Right atrium auricular region (tissue), 2 donors: ENCODE measurements at regions not wholly inside any gene's neighbourhood (a gene's known extent, or its start where the extent isn't known, plus 50 kb on each side); places are given as distances from the start of the nearest gene placed in this dataset.

Source experiments
- DNase-seq: peaks from one replicate; pipeline ENCODE4 v3.0.0-alpha.2; 2019; ENCODE audit warnings: low spot score
- H3K27ac ChIP-seq, 2 donors: fragments of 200-600 bp; sonication (generic); 1 replicate in 1 of 2; 2 replicates in 1 of 2; pipeline ENCODE4 v1.5.1; 2016 to 2019
- H3K27me3 ChIP-seq, 2 donors: fragments of 200-600 bp; sonication (generic); one replicate each; pipeline versions ENCODE4 v1.5.1 to v1.6.0; 2017 to 2019
- H3K36me3 ChIP-seq: fragments of 200-600 bp; sonication (generic); one replicate; pipeline ENCODE4 v1.5.1; 2016
- H3K4me1 ChIP-seq, 2 donors: fragments of 200-600 bp; sonication (generic); one replicate each; pipeline versions ENCODE4 v1.5.1 to v1.6.0; 2017 to 2019
- H3K4me3 ChIP-seq, 2 donors: fragments of 200-600 bp; sonication (generic); 1 replicate in 1 of 2; 2 replicates in 1 of 2; pipeline ENCODE4 v1.5.1; 2017 to 2019; ENCODE audit warnings: mild to moderate bottlenecking in 1 of 2, moderate library complexity in 1 of 2
- H3K9me3 ChIP-seq, 2 donors: fragments of 200-600 bp; sonication (generic); one replicate each; pipeline ENCODE4 v1.5.1; 2019
- CTCF ChIP-seq, 2 donors: fragments of 200-600 bp; sonication (generic); IDR thresholded peaks; one replicate each; pipeline ENCODE4 v1.5.1; 2019; ENCODE audit warnings: antibody characterized with exemption in 2 of 2

- H3K27me3 ChIP-seq = no peaks in the 10 kb centered on the region
- H3K9me3 ChIP-seq = no peaks in the 10 kb centered on the region
- H3K4me3 ChIP-seq = no peak overlapping the region
- H3K27ac ChIP-seq = no peak overlapping the region
- peaks cover 0 to 10% of the 10 kb centered on the region in 2 donors for H3K4me1 ChIP-seq
- TF ChIP-seq CTCF (IDR thresholded peaks at IDR 0.05) = no peak
- H3K36me3 ChIP-seq = no peaks in the 10 kb centered on the region
- no peak for DNase-seq
These were observed 133.1 kb upstream of the UBE2E1 start for GRCh38 chr3:23672628-23673027.

GRCh38 chr3:23675010-23675409, 130.7 kb upstream of the UBE2E1 start:
- no peak for TF ChIP-seq CTCF (IDR thresholded peaks at IDR 0.05)
- Histone ChIP-seq H3K4me1 (peaks cover 0 to 10% of the 10 kb centered on the region in 2 donors), H3K27me3 (no peaks in the 10 kb centered on the region), H3K4me3 (no peak overlapping the region), H3K36me3 (no peaks in the 10 kb centered on the region), H3K27ac (no peak overlapping the region), H3K9me3 (no peaks in the 10 kb centered on the region)
- DNase-seq = no peak

DNA sequence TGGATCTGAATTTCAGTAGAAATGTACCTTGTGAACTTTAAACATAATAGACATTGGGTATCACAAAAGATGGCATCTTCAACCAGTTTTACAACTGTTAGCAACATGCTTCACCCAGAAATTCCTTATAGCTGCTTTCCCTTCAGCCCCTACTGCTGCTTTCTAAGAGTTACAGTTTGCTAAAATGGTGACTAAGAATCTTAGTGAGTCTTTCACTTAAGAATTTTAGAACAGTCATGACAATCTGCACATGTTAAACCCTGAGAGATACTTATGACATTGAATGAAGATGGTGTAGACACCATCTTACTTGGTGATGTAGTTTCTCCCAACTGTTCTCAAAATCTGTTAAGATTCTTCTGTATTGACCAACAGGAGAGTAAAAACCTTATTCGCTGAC, 129.7 kb upstream of the UBE2E1 start:
- no peaks in the 10 kb centered on the region for H3K36me3 ChIP-seq
- no peak overlapping the region for H3K4me3 ChIP-seq
- H3K27me3 ChIP-seq = no peaks in the 10 kb centered on the region
- no peak for DNase-seq
- H3K4me1 ChIP-seq = peaks cover 0 to 10% of the 10 kb centered on the region in 2 donors
- TF ChIP-seq CTCF (IDR thresholded peaks at IDR 0.05) = no peak
- H3K9me3 ChIP-seq = no peaks in the 10 kb centered on the region
- no peak overlapping the region for H3K27ac ChIP-seq

GRCh38 chr3:23682646-23683045, 123.1 kb upstream of the UBE2E1 start:
- no peak overlapping the region for H3K4me3 ChIP-seq
- no peaks in the 10 kb centered on the region for H3K9me3 ChIP-seq
- no peak for TF ChIP-seq CTCF (IDR thresholded peaks at IDR 0.05)
- H3K27me3 ChIP-seq = no peaks in the 10 kb centered on the region
- H3K27ac ChIP-seq = no peak overlapping the region
- no peaks in the 10 kb centered on the region for H3K36me3 ChIP-seq
- DNase-seq = no peak
- H3K4me1 ChIP-seq = peaks cover 0 to 16% of the 10 kb centered on the region in 2 donors

DNA sequence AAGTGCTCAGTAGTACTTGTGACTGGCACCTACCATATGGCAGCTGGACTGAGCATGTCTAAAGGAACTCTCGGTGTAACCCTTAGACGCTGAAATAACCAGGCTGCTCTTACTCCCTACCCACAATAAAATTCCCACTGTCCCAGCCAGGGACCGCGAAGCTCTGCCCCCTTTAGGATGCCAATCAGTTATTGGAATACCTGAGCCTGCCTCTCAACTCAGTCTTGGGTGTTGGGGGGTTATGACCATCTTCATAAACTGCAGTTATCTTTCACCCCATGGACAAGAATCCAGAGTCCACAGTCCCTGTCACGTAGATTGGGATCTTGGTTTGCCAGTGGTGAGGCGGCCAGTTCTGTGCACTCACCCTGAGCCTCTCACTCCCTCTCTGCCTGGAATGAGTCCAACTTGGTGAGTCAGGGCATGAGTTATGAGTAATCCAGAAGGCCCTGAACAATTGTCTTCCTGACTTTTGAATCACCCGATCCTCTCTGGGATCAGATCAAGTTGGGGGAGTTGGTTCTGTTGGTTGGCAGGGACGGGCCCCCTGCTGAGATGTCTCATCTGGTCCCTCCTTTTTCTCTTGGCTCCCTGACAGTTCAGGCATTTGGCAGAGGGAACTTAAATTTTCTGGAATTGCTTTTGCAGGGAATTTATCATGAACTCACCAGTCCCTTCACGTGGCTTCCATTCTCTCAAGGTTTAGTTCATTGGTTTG, 120.1 kb upstream of the UBE2E1 start:
- TF ChIP-seq CTCF (IDR thresholded peaks at IDR 0.05) = no peak
- no peaks in the 10 kb centered on the region for H3K27me3 ChIP-seq
- peaks cover 3 to 4% of the 10 kb centered on the region in 2 donors for H3K9me3 ChIP-seq
- peak; percentile 87 for DNase-seq
- H3K4me1 ChIP-seq = peaks cover 0 to 16% of the 10 kb centered on the region in 2 donors
- H3K27ac ChIP-seq = peak overlapping the region; percentile 20 to 33
- no peak overlapping the region for H3K4me3 ChIP-seq
- no peaks in the 10 kb centered on the region for H3K36me3 ChIP-seq

DNA sequence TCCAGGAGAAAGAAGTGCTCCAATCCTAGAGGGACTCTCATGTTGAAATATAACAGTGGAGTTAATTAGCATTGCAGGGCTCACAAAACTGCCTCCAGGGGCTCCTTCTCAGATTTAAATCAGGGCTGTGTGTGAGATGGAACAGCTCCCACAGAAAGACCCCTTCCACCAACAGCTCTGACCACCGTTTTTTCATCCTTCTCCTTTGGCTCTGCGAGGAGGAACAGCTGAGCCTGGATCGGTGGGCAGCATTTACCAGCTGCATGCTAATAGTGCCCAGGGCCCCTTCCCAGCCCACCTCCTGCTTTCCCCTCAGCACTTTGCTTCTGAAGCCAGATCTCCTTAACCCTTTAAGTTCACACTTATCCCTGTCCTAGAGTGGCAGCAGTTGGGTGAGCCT, 119.2 kb upstream of the UBE2E1 start:
- DNase-seq = no peak
- peaks cover 0 to 16% of the 10 kb centered on the region in 2 donors for H3K4me1 ChIP-seq
- H3K36me3 ChIP-seq = no peaks in the 10 kb centered on the region
- no peak for TF ChIP-seq CTCF (IDR thresholded peaks at IDR 0.05)
- H3K9me3 ChIP-seq = peaks cover 3 to 4% of the 10 kb centered on the region in 2 donors
- no peak overlapping the region for H3K27ac ChIP-seq
- H3K4me3 ChIP-seq = no peak overlapping the region
- H3K27me3 ChIP-seq = no peaks in the 10 kb centered on the region
